ENCODE measurements at regions not wholly inside any gene's neighbourhood (a gene's known extent, or its start where the extent isn't known, plus 50 kb on each side); places are given as distances from the start of the nearest gene placed in this dataset.

- TF ChIP-seq NPAS2 (CRISPR knock-in tag; IDR thresholded peaks at IDR 0.05; ENCODE audit: borderline replicate concordance) (no peak), PRDM10 (CRISPR knock-in tag; IDR thresholded peaks at IDR 0.05; ENCODE audit: low read depth) (no peak), ZNF839 (CRISPR knock-in tag; IDR thresholded peaks at IDR 0.05; ENCODE audit: borderline replicate concordance) (no peak), TBL1XR1 (IDR thresholded peaks at IDR 0.05; ENCODE audit: borderline replicate concordance, low read length, partially characterized antibody) (no peak), CTCF (CRISPR knock-in tag; IDR thresholded peaks at IDR 0.05) (no peak), CBX2 (IDR thresholded peaks at IDR 0.05; ENCODE audit: low read depth, low read length) (no peak), CBX2 (CRISPR knock-in tag; IDR thresholded peaks at IDR 0.05; ENCODE audit: low read depth) (no peak), MAZ (IDR thresholded peaks at IDR 0.05; ENCODE audit: borderline replicate concordance, low read depth, low read length) (no peak), MAZ (CRISPR knock-in tag; IDR thresholded peaks at IDR 0.05; ENCODE audit: low read depth) (no peak), NONO (IDR thresholded peaks at IDR 0.05) (no peak), NONO (CRISPR knock-in tag; conservative IDR thresholded peaks at IDR 0.05) (no peak), ZNF720 (CRISPR knock-in tag; IDR thresholded peaks at IDR 0.05) (no peak)
Observed at GRCh38 chr13:59562924-59563323, 600.8 kb downstream of the DIAPH3 start.

Data from HepG2 (cell line).